HG03139 (cell line): ENCODE measurements at regions not wholly inside any gene's neighbourhood (a gene's known extent, or its start where the extent isn't known, plus 50 kb on each side); places are given as distances from the start of the nearest gene placed in this dataset.

Experiments used
- ATAC-seq: cut with Tn5 transposase; IDR thresholded peaks from one replicate; pipeline ENCODE4 v1.9.1; 2021; ENCODE audit not compliant: unreplicated experiment

DNA sequence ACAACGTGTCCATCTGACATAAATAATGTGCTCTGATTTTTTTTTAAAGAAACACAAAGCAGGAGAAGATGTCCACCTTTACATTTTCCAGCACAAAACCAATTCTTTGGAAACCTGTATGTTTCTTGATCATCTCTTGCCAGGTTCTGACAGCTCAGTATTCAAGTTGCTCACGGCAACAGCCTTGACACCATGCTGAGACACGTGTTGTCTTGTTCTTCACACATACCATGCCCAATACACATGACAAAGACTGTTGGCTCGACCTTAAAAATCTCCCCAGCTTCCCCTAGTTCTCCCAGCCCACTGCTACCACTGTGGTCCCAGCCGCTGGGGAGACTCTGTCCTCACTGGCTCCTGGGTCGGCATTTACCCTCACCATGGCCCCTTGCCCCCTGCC lies 518.9 kb downstream of the PREX1 start:
- ATAC-seq, result no peak

DNA sequence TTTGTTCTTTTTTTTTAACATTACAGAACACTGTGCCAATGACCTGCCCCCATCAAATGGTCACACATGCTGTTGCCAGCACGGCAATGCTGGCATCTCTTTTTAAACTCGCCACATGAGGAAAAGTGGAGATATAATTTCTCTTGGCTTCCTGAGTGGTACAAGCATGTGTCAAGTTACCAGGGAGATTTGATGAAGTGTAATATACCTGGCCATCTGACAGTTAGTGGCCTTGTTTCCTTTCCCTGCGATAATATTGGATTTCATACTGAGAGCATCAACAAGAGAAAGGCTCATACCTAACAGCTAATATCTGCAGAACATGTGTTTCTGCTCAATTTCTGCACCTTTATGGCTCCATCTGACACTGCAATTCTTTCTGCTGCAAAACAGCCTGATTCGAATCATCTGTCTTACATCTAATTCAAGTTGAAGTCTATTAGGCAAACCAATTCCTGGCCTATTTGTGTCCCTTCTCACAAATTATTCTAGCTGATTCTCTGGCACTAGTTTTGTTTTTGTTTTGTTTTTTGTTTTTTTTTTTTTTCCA lies 519.5 kb downstream of the PREX1 start:
- ATAC-seq, result no peak

DNA sequence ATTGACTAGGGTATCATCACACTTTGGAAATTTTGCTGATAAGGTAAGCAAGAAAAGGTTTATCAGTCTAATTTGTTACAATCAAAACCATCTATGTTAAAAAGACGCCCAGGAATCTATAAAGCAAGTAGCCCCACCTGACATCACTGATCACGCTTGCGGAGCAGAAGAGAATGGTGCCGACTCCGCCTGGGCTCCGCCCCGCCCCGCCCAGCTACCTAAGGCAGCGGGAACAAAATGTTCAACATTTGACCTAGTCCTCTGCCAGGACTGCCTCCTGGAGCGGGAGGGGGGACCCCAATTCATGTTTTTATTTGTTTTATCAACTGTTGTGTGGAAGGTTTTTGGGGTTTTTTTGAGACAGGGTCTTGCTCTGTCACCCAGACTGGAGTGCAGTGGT lies 520.5 kb downstream of the PREX1 start:
- no peak for ATAC-seq

DNA sequence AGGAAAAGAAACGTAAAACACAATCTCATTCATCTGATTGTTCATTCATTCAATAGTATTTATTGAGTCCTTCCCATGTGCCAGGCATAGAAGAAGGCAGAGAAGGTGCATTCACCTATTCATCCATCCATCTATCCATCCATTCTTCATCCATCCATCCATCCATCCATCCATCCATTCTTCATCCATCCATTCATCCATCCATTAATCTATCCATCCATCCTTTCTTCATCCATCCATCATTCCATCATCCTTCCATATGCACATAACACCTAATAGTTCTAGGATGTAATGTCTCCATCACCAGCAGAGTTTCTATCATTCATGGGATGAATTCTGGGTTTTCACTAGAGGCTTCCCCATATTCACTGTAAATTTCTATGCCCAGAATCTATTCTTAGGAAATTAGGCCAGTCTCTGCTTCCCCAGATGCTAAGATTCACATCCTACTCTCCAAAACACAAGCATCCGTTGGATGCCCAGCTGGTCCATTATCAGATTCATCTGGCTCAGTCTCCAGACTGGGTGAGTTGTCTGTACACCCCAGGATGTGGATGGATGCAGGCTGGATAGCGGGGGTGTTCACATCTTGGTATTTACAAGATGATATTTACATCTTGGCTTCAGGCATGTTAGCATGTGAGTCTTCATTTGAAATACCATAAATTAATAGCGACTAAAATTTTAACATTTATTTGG lies 517.7 kb upstream of the SULF2 start:
- no peak for ATAC-seq

DNA sequence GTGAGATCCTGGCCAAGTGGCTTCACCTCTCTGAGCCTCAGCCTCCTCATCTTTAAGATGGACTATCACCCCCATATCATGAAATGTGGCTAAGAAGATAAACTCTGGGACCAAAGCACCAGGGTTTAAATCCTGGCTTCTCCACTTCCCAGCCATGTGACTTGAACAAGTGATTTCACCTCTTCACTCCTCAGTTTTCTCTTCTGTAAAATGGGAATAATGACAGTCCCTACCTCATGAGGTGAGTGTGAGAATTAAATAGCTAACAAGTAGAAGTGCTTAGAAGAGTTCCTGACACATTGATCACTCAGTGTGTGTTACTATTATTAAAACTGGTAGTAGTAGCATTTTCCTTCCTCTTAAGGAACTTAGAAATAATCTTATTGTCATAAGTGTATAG lies 516.9 kb upstream of the SULF2 start:
- no peak for ATAC-seq

DNA sequence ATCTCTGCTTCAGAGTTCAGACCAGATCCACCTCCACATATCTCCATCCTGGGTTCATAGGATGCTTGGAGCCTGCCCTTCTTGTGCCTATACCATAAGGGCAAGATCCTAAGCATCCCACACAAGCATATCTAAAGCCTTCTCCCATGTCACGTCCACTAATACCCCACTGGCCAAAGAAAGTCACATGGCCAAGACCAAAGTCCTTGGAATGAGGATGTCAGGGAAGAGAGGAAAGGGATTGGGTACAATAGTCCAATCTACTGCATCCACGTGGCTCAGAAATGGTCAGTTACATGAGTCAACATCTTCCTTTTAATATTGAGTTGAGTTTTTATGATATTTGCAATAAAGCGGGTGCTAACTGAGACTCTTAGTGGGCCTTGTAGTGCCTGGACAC lies 515.9 kb upstream of the SULF2 start:
- no peak for ATAC-seq

DNA sequence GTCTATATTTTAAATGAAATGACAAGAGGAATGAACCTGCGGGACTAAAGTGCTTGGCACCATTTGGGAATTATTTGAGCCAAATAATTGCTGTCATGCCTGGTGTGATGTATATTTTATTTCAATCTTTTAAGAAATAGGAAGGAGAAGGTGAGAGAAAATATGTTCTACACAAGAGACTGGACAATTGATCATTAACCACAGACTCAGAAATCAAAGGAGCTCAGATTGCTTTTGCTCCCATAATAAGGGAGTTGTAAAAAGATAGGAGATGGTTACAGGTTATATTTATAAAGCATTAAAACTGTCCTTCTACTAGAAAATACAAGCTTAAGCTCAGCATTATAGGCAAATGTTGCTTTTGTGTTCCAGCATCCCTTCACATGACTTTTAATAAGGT lies 515.2 kb upstream of the SULF2 start:
- ATAC-seq, result no peak

DNA sequence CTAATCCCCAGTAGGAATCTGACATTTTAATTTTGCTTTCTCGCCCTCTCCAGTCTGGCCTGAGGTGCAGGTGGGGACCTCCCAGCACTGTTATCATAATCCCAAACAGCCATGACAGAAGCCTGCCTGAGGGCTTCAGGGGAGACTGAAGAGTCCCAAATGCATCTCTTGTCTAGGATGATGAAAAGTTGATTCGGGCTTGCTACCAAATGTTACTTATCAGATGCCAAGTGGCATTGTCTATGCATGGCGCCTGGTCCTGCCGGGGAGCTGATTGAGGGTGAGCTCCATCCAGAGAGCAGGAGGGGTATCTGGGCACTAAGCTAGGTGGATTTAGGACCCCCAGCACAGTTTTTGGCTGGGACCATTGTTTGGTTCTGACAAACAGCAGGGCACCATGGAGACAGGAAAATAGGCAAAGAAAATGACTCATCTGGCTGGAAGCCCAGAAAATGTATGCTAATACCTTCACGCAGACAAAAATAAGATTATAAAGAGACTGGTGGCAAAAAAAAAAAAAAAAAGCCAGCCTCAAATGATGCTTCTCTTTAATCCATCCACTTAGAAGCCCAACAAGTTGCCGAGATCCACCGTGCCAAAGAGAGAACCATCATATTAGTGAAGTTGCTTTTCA lies 513.7 kb upstream of the SULF2 start:
- ATAC-seq, result no peak

DNA sequence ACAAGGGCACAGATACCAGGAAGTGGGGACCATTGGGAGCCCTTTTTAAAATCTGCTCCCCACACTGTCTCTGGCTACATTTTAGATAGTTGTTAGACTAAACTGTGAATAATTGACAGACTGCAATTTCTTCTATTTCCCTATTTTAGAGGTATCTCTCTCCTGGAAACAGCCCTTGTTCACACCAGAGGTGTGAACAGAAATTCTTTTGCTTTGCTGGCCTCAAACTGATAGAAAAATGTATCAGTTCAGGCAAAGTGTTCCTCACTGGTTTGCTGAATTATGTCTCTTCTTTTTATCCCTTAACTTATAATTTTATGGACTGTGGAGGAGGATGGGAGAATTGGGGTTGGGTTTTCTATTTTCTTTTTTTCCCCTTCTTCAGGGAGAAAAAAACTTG lies 513.2 kb upstream of the SULF2 start:
- ATAC-seq, result no peak

DNA sequence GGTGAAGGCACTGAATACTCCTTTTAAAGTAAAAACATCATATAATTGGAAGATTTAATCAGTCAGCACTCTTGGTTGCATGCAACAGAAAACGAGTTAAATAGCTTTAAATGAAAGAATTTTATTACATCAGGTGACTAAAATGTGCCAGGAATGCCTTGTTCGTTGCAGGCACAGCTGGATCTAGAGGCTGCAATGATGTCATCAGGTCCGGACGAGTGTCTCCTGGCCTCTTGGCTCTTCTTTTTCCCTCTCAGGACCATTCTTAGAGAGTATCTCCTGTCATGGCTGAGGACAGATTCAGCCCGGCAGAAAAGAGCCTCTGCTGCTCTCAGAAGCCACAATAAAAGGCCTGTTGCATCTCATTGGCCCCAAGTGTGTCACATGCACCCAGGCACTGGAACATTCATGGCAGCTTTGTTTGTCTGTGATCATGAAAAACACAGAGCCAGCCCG lies 510.7 kb upstream of the SULF2 start:
- ATAC-seq, result no peak

DNA sequence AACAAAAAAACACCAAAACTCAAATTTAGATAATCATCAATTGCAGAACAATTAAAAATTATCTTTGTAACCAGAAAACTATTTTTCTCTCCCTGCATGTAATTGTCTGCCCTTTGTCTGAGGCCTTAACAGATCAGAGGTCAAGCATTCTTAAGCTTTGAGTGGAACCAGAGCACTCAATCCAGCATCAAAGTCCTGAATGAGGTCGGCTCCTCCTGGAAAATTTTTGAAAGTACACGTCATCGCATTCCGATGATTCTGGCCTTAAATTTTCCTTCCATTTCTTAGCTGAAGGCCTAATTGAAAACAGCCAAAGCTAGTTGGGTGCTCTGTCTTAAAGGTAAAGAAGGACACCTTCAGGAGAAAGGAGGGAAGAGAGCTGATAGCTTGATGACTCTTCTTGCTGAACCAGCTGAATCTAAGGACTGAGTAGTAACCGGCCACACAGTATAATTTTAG lies 510.2 kb upstream of the SULF2 start:
- ATAC-seq, result no peak

DNA sequence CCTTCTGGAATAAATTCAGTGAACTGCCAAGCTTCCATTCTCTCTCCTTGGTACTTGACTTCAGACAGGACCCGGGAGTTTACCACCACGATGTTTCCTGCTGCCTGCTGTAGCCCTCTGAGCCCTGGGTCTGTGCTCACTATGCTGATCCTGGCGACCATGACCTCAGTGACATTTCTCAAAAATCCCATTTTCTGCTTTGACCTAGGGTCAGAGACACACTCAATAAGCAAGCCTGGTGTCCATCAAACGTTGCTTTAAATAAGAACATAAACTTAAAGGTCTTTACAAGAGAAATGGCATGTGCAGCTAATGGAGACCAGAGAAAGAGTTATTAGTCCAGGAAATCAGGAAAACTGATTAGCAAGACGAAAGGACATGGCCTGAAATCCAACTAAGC lies 509.7 kb upstream of the SULF2 start:
- no peak for ATAC-seq

DNA sequence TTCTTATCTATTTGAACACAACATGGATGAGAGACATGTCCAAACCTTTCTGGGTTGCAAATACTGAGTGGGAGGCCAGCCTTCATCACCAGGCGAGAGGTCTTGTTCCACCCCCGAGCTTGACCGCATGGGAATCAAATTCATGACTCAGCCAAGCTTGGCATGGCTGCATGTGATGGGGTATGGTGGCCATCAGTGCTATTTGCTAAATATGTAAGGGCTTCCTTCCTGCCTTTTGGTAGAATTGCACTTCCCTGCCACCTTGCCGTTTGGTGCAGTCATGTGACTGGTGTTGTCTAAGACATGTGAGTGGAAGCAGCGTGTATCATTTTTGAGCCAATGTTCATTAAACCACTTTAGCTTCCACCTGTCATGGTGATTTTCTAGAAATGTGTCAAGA lies 508.9 kb upstream of the SULF2 start:
- no peak for ATAC-seq

DNA sequence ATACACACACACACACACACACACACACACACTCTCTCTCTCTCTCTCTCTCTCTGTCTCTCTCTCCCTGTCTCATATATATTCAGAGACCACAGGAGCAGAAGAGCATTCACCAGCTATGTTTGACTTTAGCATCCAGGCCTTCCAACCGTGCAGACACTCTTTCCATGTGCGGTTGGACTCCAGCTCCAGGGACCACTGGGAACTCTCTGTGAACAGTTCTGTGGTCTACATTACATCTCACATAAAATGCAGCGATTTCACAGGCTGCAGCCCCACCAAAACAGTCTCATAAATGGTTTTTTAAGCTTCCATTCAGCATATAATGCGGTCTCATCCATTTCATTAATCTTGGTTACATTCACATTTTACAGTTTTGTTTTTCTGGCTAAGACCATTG lies 508.4 kb upstream of the SULF2 start:
- no peak for ATAC-seq

DNA sequence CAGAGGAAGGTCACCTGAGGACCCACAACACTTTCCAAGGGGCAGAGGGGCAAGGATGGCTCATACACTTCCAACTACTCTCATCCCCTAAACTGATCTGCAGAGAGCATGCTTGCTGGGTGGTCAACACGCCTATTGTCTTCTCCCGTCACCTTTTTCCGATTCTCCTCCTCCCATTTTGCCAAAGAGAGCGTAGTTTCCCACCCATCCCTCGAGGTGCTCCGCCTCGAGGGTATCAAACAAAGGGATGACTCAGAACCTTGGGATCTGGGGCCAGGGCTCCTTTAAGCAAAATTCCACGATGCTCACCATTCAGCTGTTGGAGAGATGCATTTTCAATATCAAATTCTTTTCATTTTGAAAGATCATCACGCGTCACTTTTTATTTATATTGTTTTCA lies 507.5 kb upstream of the SULF2 start:
- ATAC-seq, result no peak

DNA sequence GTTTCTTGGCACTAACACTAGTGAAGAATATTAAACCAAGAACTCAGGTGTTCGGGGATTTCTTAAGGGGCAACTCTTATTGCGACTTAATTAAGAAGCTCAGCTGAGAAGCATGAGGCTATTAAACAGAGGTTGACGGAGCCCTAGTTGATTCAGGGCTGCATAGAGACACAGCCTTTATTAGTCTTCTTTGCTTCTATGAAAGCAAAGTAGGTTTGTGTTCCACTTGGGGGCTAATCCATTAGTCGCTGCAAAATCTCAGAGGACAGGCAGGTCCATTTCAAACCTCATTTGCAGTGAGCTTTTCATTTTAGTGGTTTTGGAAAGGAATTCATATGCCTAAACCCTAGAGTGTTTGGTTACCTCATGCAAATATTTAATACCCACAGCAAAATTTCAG lies 506.6 kb upstream of the SULF2 start:
- no peak for ATAC-seq

DNA sequence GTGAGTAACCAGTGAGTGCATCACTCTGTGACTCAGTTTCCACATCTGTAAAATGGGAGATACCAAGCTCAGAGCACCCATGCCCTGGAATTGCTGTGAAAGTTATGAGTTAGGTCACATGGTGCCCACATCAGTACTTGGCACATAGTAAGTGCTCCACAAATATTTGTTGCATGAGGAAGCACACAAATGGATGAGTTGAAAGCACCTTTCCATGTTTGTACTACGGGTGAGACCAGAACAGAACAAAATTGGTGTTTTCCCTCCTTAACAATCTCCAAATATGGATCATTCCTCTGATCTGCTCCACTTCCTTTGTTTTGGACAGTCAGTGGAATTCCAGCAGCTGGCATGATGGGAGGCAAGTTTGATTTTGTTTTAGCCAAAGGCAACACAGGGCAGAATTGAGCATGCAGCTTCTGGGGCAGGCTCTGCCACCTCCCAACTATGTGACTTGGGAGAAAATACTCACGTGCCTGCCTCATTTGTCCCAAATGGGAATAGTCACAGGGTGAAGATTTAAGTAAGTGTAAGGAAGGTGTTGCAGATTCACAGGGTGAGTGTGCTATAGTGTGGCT lies 503.7 kb upstream of the SULF2 start:
- no peak for ATAC-seq

DNA sequence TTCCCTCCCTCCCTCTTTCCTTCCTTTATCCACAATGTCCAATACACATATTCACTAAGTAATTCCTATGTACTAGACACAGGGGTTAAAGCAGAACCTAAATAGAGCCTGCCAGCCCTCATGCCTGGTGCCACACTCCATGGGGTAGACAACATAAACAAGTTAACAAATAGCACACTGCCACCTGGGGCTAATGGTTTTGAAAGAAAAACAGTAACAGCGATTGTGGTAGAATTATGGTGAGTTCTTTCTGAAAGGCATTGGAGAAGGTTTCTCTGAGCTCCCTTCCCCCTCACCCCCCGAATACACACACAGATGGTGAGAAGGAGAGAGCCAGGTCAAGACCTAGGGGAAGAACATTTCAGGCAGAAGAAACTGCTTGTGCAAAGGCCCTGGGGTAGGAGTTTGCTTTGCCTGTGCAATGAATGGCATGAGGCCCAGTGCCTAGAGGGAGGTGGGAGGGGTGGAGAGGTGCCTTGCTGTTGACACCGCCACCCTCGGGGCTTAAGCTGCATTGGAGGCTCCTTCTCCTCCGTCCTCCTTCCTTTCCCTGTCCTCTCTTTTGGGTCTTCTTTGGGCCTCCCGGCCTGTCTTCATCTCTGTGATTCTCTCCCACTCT lies 502.4 kb upstream of the SULF2 start:
- ATAC-seq, result no peak

DNA sequence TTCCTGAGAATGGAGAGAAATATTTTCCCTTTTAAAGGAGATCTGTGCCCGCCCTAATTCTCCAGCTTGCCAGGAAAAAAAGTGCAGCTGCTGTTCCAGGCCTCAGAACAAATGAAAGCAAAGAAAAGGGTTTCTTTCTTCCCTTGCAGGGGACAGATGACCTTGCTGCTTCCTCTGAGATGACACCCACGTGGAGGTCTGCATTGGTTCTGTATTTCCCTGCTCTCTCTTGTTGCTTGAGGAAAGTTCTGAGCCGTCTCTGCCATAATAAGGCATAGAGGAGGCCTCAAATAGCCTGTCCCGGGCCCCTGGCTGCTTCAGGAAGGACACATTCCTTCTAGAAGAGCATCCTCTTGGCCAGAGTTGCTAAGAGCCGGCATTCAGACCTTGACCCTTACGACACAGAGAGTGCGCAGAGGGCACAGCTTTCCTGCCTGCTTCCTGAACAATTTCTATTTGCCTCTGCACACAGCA lies 501.8 kb upstream of the SULF2 start:
- no peak for ATAC-seq

DNA sequence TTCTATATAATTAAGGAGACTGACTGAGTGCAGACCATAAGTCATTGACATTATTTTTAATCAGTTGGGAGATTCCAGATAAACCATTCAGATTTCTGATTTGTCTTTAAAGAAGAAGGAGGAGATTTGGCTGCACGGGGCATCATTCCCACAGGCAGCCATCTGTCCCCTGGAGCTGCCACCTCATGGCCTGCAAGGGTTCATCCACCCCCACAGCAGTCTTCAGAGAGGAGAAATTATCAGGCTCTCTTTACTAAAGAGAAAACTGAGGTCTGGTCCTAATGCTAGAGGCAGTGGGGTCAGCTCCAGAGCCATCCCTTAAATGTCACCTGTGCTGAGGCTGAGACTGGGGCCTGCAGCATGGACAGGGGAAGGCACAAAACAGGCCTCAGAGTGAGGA lies 501.3 kb upstream of the SULF2 start:
- no peak for ATAC-seq

DNA sequence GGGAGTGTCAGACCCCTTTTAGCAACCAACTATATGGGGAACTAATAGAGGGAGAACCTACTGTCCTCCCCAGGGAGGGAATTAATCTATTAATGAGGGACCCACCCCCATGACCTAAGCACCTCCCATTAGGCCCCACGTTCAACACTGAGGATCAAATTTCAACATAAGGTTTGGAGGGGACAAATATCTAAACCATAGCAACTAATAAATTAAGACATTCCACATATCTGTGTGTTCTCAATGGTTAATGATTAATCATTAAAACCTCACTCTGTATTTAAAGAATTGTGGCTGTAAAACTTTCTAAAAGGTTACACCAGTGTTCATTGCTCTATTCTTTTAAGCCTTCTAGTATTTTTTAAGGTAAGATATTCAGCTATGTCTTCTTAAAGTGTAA lies 500.4 kb upstream of the SULF2 start:
- no peak for ATAC-seq

DNA sequence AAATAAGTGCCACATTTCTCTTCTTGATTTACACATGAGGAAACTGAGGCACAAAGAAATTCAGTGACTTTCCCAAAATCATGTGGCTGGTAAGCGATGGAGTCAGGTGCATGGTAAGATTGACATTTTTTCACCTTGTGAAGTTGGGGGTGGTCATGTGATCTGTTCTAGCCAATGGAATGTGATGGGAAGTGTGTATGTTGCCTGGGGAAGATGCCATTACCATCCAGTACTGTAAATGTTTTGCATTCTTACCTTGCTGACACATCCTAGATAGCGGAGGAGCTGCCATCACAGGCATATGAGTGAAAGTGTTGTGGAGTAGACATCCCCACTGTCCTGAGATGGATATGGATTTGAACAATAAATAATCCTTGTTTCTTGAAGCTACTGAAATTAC lies 499.6 kb upstream of the SULF2 start:
- no peak for ATAC-seq
